SK-N-SH (cell line): ENCODE measurements at regions not wholly inside any gene's neighbourhood (a gene's known extent, or its start where the extent isn't known, plus 50 kb on each side); places are given as distances from the start of the nearest gene placed in this dataset.

Experiments
- CTCF ChIP-seq: fragments of 200-600 bp; sonication (generic); IDR thresholded peaks from 2 replicates; pipeline ENCODE4 v1.6.1; 2017; ENCODE audit warnings: antibody characterized with exemption, mild to moderate bottlenecking, moderate library complexity
- EP300 ChIP-seq, 2 experiments: IDR thresholded peaks; 2 replicates each; pipeline versions ENCODE4 v1.4.0 to v1.6.1; 2012; ENCODE audit warnings: borderline replicate concordance in 1 of 2, low read depth in 1 of 2, low read length in 1 of 2
- FOXM1 ChIP-seq: IDR thresholded peaks from 2 replicates; pipeline ENCODE4 v1.4.0; 2012; ENCODE audit warnings: low read depth, mild to moderate bottlenecking
- JUND ChIP-seq: IDR thresholded peaks from 2 replicates; pipeline ENCODE4 v1.4.0; 2012
- MAX ChIP-seq: IDR thresholded peaks from 2 replicates; pipeline ENCODE4 v1.4.0; 2012; ENCODE audit warnings: low read depth
- MXI1 ChIP-seq: IDR thresholded peaks from 2 replicates; pipeline ENCODE4 v1.6.1; 2012; ENCODE audit warnings: mild to moderate bottlenecking, low read depth, low read length, improper control_type of control experiment
- NRF1 ChIP-seq: IDR thresholded peaks from 2 replicates; pipeline ENCODE4 v1.6.1; 2012; ENCODE audit warnings: low read depth, mild to moderate bottlenecking, low read length
- POLR2AphosphoS5 ChIP-seq: IDR thresholded peaks from 2 replicates; pipeline ENCODE4 v1.6.1; 2012; ENCODE audit warnings: low read depth, low read length
- RCOR1 ChIP-seq: fragments of 150-350 bp; IDR thresholded peaks from 2 replicates; pipeline ENCODE4 v1.6.1; 2017; ENCODE audit warnings: antibody characterized with exemption, low read length
- RXRA ChIP-seq: IDR thresholded peaks from 2 replicates; pipeline ENCODE4 v1.4.0; 2012; ENCODE audit warnings: low read depth, mild to moderate bottlenecking, borderline replicate concordance
- SMC3 ChIP-seq: IDR thresholded peaks from 2 replicates; pipeline ENCODE4 v1.6.1; 2012; ENCODE audit warnings: low read depth, low read length, improper control_type of control experiment
- TCF12 ChIP-seq: IDR thresholded peaks from 2 replicates; pipeline ENCODE4 v1.4.0; 2012
- TF ChIP-seq, protein P1 (sequence below): IDR thresholded peaks from 2 replicates; pipeline ENCODE4 v1.4.0; 2012; ENCODE audit warnings: low read depth, borderline replicate concordance

GRCh38 chr2:176656038-176656775 lies 387.0 kb downstream of the MTX2 start:
- TF ChIP-seq CTCF (no peak), POLR2AphosphoS5 (no peak), MXI1 (no peak), JUND (no peak), MAX (no peak), NRF1 (no peak), RCOR1 (no peak), FOXM1 (no peak), TCF12 (no peak), SMC3 (no peak), EP300 (IDR thresholded peaks at IDR 0.05; ENCODE audit: borderline replicate concordance in 1 of 2, low read depth in 1 of 2, low read length in 1 of 2) (no peak), RXRA (no peak)
- TF ChIP-seq, protein P1, sequence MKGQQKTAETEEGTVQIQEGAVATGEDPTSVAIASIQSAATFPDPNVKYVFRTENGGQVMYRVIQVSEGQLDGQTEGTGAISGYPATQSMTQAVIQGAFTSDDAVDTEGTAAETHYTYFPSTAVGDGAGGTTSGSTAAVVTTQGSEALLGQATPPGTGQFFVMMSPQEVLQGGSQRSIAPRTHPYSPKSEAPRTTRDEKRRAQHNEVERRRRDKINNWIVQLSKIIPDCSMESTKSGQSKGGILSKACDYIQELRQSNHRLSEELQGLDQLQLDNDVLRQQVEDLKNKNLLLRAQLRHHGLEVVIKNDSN = no peak
